ENCODE measurements at regions not wholly inside any gene's neighbourhood (a gene's known extent, or its start where the extent isn't known, plus 50 kb on each side); places are given as distances from the start of the nearest gene placed in this dataset.

GRCh38 chr2:122390406-122390805 lies 635.0 kb downstream of the TSN start:
- no peak for TF ChIP-seq FOXP2 (optimal IDR thresholded peaks at IDR 0.05; ENCODE audit: borderline replicate concordance, extremely low read depth, extremely low read length, insufficient read depth)
- TF ChIP-seq, protein P1, sequence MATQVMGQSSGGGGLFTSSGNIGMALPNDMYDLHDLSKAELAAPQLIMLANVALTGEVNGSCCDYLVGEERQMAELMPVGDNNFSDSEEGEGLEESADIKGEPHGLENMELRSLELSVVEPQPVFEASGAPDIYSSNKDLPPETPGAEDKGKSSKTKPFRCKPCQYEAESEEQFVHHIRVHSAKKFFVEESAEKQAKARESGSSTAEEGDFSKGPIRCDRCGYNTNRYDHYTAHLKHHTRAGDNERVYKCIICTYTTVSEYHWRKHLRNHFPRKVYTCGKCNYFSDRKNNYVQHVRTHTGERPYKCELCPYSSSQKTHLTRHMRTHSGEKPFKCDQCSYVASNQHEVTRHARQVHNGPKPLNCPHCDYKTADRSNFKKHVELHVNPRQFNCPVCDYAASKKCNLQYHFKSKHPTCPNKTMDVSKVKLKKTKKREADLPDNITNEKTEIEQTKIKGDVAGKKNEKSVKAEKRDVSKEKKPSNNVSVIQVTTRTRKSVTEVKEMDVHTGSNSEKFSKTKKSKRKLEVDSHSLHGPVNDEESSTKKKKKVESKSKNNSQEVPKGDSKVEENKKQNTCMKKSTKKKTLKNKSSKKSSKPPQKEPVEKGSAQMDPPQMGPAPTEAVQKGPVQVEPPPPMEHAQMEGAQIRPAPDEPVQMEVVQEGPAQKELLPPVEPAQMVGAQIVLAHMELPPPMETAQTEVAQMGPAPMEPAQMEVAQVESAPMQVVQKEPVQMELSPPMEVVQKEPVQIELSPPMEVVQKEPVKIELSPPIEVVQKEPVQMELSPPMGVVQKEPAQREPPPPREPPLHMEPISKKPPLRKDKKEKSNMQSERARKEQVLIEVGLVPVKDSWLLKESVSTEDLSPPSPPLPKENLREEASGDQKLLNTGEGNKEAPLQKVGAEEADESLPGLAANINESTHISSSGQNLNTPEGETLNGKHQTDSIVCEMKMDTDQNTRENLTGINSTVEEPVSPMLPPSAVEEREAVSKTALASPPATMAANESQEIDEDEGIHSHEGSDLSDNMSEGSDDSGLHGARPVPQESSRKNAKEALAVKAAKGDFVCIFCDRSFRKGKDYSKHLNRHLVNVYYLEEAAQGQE (IDR thresholded peaks at IDR 0.05; ENCODE audit: insufficient read depth in 1 of 2, low read depth in 2 of 2, low read length in 2 of 2) = no peak
- no peak for TF ChIP-seq SIN3A (IDR thresholded peaks at IDR 0.05; ENCODE audit: borderline replicate concordance, insufficient read depth, low read length)
- no peak for TF ChIP-seq TAF1 (IDR thresholded peaks at IDR 0.05; ENCODE audit: borderline replicate concordance, insufficient read depth, low read length)
- TF ChIP-seq POLR2AphosphoS5 (IDR thresholded peaks at IDR 0.05; ENCODE audit: low read depth, low read length) = no peak

GRCh38 chr2:122391726-122392125 lies 636.3 kb downstream of the TSN start:
- TF ChIP-seq TAF1 (IDR thresholded peaks at IDR 0.05; ENCODE audit: borderline replicate concordance, insufficient read depth, low read length) = no peak
- no peak for TF ChIP-seq SIN3A (IDR thresholded peaks at IDR 0.05; ENCODE audit: borderline replicate concordance, insufficient read depth, low read length)
- TF ChIP-seq, protein P1 (IDR thresholded peaks at IDR 0.05; ENCODE audit: insufficient read depth in 1 of 2, low read depth in 2 of 2, low read length in 2 of 2) = no peak
- no peak for TF ChIP-seq FOXP2 (optimal IDR thresholded peaks at IDR 0.05; ENCODE audit: borderline replicate concordance, extremely low read depth, extremely low read length, insufficient read depth)
- no peak for TF ChIP-seq POLR2AphosphoS5 (IDR thresholded peaks at IDR 0.05; ENCODE audit: low read depth, low read length)

GRCh38 chr2:122395687-122396086 lies 640.2 kb downstream of the TSN start:
- TF ChIP-seq POLR2AphosphoS5 (IDR thresholded peaks at IDR 0.05; ENCODE audit: low read depth, low read length) (no peak), TAF1 (IDR thresholded peaks at IDR 0.05; ENCODE audit: borderline replicate concordance, insufficient read depth, low read length) (no peak), SIN3A (IDR thresholded peaks at IDR 0.05; ENCODE audit: borderline replicate concordance, insufficient read depth, low read length) (no peak), FOXP2 (optimal IDR thresholded peaks at IDR 0.05; ENCODE audit: borderline replicate concordance, extremely low read depth, extremely low read length, insufficient read depth) (no peak)
- TF ChIP-seq, protein P1 (IDR thresholded peaks at IDR 0.05; ENCODE audit: insufficient read depth in 1 of 2, low read depth in 2 of 2, low read length in 2 of 2) = no peak

DNA sequence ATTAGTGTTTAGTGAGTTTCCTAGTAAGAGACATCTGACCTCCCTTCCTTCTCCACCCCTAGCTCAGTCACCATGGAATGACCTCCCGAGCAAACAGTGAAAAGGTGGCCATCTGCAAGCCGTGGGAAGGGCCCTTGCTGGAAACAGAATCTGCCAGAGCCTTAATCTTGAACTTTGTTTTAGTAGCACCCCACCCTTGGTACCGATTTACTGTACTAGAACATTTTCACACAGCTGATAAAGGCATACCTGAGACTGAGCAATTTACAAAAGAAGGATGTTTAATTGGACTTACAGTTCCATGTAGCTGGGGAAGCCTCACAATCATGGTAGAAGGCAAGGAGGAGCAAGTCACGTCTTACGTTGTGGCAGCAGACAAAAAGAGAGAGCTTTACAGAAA lies 655.8 kb downstream of the TSN start:
- TF ChIP-seq FOXP2 (optimal IDR thresholded peaks at IDR 0.05; ENCODE audit: borderline replicate concordance, extremely low read depth, extremely low read length, insufficient read depth) = no peak
- TF ChIP-seq, protein P1 (IDR thresholded peaks at IDR 0.05; ENCODE audit: insufficient read depth in 1 of 2, low read depth in 2 of 2, low read length in 2 of 2) = no peak
- TF ChIP-seq SIN3A (IDR thresholded peaks at IDR 0.05; ENCODE audit: borderline replicate concordance, insufficient read depth, low read length) = no peak
- no peak for TF ChIP-seq TAF1 (IDR thresholded peaks at IDR 0.05; ENCODE audit: borderline replicate concordance, insufficient read depth, low read length)

- TF ChIP-seq POLR2AphosphoS5 (IDR thresholded peaks at IDR 0.05; ENCODE audit: low read depth, low read length) (no peak), TAF1 (IDR thresholded peaks at IDR 0.05; ENCODE audit: borderline replicate concordance, insufficient read depth, low read length) (no peak), FOXP2 (optimal IDR thresholded peaks at IDR 0.05; ENCODE audit: borderline replicate concordance, extremely low read depth, extremely low read length, insufficient read depth) (no peak)
- TF ChIP-seq, protein P1 (IDR thresholded peaks at IDR 0.05; ENCODE audit: insufficient read depth in 1 of 2, low read depth in 2 of 2, low read length in 2 of 2) = no peak
These were observed 656.9 kb downstream of the TSN start for GRCh38 chr2:122412360-122412759.

All from PFSK-1 (cell line).